Right lobe of liver (tissue), 4 donors: ENCODE measurements at regions not wholly inside any gene's neighbourhood (a gene's known extent, or its start where the extent isn't known, plus 50 kb on each side); places are given as distances from the start of the nearest gene placed in this dataset.

Experiments used
- POLR2A ChIP-seq: fragments of 450-650 bp; IDR thresholded peaks from one replicate; pipeline ENCODE4 v1.6.1; 2017; ENCODE audit warnings: antibody characterized with exemption, mild to moderate bottlenecking
- TF ChIP-seq, protein P1 (sequence below), 4 donors: fragments of 200-600 bp in 3 of 4; fragments of 450-650 bp in 1 of 4; IDR thresholded peaks; one replicate each; pipeline versions ENCODE4 v1.5.1 to v1.8.0; 2016 to 2022; ENCODE audit warnings: antibody characterized with exemption in 4 of 4, mild to moderate bottlenecking in 2 of 4
- donor health status: DM: no; HTN: no; CAD: no.
- donor health status: DM: no; HTN: no; CAD: no.
- donor health status: DM: no; HTN: yes; CAD: no.

DNA sequence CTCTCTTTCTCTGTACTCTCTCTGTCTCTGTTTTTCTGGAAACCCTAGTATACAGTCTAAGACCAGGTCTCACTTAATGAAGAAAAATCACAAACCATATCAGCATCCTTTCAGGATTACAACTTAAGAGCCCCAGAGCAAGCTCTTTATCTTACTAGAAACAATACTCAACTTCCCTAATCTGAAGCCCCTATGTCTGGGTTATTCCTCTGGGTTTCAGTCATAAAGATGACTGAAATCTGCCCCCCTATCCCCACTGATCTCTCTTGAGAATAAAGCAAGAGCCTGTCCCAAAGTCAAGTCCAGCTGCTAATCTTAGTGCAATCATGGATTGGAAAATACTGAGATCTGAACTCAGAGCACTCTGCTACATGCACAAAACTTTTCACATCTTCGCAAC, 53.9 kb upstream of the PICALM start:
- TF ChIP-seq, protein P1, sequence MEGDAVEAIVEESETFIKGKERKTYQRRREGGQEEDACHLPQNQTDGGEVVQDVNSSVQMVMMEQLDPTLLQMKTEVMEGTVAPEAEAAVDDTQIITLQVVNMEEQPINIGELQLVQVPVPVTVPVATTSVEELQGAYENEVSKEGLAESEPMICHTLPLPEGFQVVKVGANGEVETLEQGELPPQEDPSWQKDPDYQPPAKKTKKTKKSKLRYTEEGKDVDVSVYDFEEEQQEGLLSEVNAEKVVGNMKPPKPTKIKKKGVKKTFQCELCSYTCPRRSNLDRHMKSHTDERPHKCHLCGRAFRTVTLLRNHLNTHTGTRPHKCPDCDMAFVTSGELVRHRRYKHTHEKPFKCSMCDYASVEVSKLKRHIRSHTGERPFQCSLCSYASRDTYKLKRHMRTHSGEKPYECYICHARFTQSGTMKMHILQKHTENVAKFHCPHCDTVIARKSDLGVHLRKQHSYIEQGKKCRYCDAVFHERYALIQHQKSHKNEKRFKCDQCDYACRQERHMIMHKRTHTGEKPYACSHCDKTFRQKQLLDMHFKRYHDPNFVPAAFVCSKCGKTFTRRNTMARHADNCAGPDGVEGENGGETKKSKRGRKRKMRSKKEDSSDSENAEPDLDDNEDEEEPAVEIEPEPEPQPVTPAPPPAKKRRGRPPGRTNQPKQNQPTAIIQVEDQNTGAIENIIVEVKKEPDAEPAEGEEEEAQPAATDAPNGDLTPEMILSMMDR (IDR thresholded peaks at IDR 0.05) = no peak
- TF ChIP-seq POLR2A = no peak
